Peyer's patch (tissue), 4 donors: ENCODE measurements at regions not wholly inside any gene's neighbourhood (a gene's known extent, or its start where the extent isn't known, plus 50 kb on each side); places are given as distances from the start of the nearest gene placed in this dataset.

Experiments
- DNase-seq, 3 donors: peaks; one replicate each; pipeline ENCODE4 v3.0.0-alpha.2; 2017 to 2019
- H3K27ac ChIP-seq, 4 donors: fragments of 200-600 bp; sonication (generic); one replicate each; pipeline ENCODE4 v1.5.1; 2016 to 2019
- H3K27me3 ChIP-seq, 2 donors: fragments of 200-600 bp; sonication (generic); one replicate each; pipeline ENCODE4 v1.5.1; 2019
- H3K36me3 ChIP-seq, 3 donors: fragments of 200-600 bp; sonication (generic); one replicate each; pipeline ENCODE4 v1.5.1; 2016 to 2019
- H3K4me1 ChIP-seq, 4 donors: fragments of 200-600 bp; sonication (generic); one replicate each; pipeline ENCODE4 v1.5.1; 2016 to 2019
- H3K4me3 ChIP-seq, 4 donors: fragments of 200-600 bp; sonication (generic); 1 replicate in 3 of 4; 2 replicates in 1 of 4; pipeline ENCODE4 v1.5.1; 2016 to 2019; ENCODE audit warnings: mild to moderate bottlenecking in 1 of 4
- H3K9me3 ChIP-seq, 4 donors: fragments of 200-600 bp; sonication (generic); one replicate each; pipeline ENCODE4 v1.5.1; 2016 to 2019; ENCODE audit warnings: mild to moderate bottlenecking in 1 of 4
- CTCF ChIP-seq, 6 experiments: fragments of 450-650 bp in 4 of 6; fragments of 200-600 bp in 2 of 6; sonication (generic) in 1 of 6; IDR thresholded peaks; one replicate each; pipeline ENCODE4 v1.5.1; 2017 to 2019; ENCODE audit warnings: antibody characterized with exemption in 6 of 6, mild to moderate bottlenecking in 3 of 6, moderate library complexity in 1 of 6
- POLR2A ChIP-seq, 2 donors: fragments of 450-650 bp; IDR thresholded peaks; one replicate each; pipeline ENCODE4 v1.5.1; 2017; ENCODE audit warnings: antibody characterized with exemption in 2 of 2, mild to moderate bottlenecking in 2 of 2, moderate library complexity in 2 of 2

DNA sequence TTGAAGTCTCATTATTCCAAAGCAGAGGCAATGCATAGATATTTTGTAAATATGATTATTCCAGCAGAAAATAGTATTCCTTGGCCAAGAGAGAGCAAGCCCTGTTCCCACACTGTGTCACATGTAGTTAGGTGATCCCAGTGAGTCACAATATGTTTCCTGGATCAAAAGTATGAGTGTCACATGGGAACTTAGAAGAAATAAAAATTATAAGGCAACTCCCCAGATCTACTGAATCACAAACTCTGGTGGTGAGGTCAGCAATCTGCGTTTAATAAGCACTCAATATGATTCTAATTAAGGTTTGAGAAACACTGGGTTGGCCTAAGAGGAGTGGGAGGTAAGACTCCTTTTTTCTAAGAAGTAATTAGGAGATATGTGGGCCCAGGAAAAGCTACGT, 1504.5 kb upstream of the PCDH20 start:
- TF ChIP-seq CTCF (IDR thresholded peaks at IDR 0.05) (no peak), POLR2A (IDR thresholded peaks at IDR 0.05) (no peak)
- no peaks in the 10 kb centered on the region for H3K36me3 ChIP-seq
- DNase-seq, result no peak
- no peak overlapping the region for H3K27ac ChIP-seq
- H3K4me3 ChIP-seq, result no peak overlapping the region
- no peaks in the 10 kb centered on the region for H3K27me3 ChIP-seq
- no peaks in the 10 kb centered on the region for H3K9me3 ChIP-seq
- no peaks in the 10 kb centered on the region for H3K4me1 ChIP-seq

DNA sequence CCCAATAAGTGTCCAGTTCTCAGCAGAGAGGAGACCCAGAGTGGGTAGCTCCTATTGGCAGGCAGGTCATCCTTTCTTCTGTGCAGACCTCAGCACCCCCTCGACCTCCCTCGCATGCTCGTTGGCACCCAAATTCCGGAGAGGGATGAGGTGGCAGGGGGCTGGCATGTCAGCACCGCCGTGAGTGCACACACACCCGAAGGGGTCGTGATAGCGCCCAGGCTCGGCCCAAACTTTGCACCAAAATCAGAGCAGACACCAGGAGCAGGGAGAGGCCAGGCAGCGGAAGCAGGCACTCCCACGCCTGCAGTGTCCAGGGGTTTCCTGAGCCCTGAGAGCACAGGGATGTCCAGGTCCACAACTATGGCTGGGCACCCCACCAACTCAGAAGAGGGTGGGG, 1503.8 kb upstream of the PCDH20 start:
- TF ChIP-seq POLR2A (IDR thresholded peaks at IDR 0.05) (no peak), CTCF (IDR thresholded peaks at IDR 0.05) (no peak)
- DNase-seq, result peak in 1 of 3 donors; percentile 31
- no peaks in the 10 kb centered on the region for H3K27me3 ChIP-seq
- H3K4me1 ChIP-seq, result no peaks in the 10 kb centered on the region
- H3K4me3 ChIP-seq, result no peak overlapping the region
- H3K36me3 ChIP-seq, result no peaks in the 10 kb centered on the region
- H3K27ac ChIP-seq, result no peak overlapping the region
- no peaks in the 10 kb centered on the region for H3K9me3 ChIP-seq

GRCh38 chr13:62910541-62911060, 1495.0 kb upstream of the PCDH20 start:
- H3K36me3 ChIP-seq, result no peaks in the 10 kb centered on the region

DNA sequence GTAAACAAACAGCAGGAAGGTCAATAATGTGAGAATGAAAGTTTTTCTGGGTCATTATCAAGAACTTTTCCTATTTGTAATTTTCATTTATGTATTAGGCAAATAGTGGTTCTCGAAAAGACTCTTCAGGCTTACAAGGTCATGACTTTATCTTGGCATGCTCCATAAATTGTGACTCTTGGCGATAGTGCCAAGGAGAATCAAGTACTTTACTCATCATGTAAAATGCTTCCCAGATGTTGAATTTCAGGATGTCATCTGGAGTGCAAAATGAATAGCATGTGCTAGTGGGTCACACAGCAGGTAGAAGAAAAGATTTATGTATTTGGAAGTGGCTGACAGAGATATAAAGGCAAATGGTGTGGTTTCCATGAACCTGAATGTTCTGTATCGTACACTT, 1492.7 kb upstream of the PCDH20 start:
- no peak overlapping the region for H3K4me3 ChIP-seq
- TF ChIP-seq POLR2A (IDR thresholded peaks at IDR 0.05), result no peak
- no peak for TF ChIP-seq CTCF (IDR thresholded peaks at IDR 0.05)
- DNase-seq, result no peak
- no peaks in the 10 kb centered on the region for H3K36me3 ChIP-seq
- no peaks in the 10 kb centered on the region for H3K27me3 ChIP-seq
- H3K4me1 ChIP-seq, result no peaks in the 10 kb centered on the region
- H3K27ac ChIP-seq, result no peak overlapping the region
- no peaks in the 10 kb centered on the region for H3K9me3 ChIP-seq

More at GRCh38 chr13:62910541-62911060, 1495.0 kb upstream of the PCDH20 start:
- TF ChIP-seq CTCF (IDR thresholded peaks at IDR 0.05) (no peak), POLR2A (IDR thresholded peaks at IDR 0.05) (no peak)
- no peaks in the 10 kb centered on the region for H3K4me1 ChIP-seq
- no peak overlapping the region for H3K27ac ChIP-seq
- H3K9me3 ChIP-seq, result no peaks in the 10 kb centered on the region
- H3K27me3 ChIP-seq, result no peaks in the 10 kb centered on the region
- H3K4me3 ChIP-seq, result no peak overlapping the region
- no peak for DNase-seq

GRCh38 chr13:62906896-62907295, 1491.2 kb upstream of the PCDH20 start:
- H3K9me3 ChIP-seq, result no peaks in the 10 kb centered on the region
- TF ChIP-seq POLR2A (IDR thresholded peaks at IDR 0.05), result no peak
- TF ChIP-seq CTCF (IDR thresholded peaks at IDR 0.05), result no peak
- no peaks in the 10 kb centered on the region for H3K27me3 ChIP-seq
- H3K4me3 ChIP-seq, result no peak overlapping the region
- H3K4me1 ChIP-seq, result no peaks in the 10 kb centered on the region
- no peak overlapping the region for H3K27ac ChIP-seq
- no peaks in the 10 kb centered on the region for H3K36me3 ChIP-seq
- no peak for DNase-seq

DNA sequence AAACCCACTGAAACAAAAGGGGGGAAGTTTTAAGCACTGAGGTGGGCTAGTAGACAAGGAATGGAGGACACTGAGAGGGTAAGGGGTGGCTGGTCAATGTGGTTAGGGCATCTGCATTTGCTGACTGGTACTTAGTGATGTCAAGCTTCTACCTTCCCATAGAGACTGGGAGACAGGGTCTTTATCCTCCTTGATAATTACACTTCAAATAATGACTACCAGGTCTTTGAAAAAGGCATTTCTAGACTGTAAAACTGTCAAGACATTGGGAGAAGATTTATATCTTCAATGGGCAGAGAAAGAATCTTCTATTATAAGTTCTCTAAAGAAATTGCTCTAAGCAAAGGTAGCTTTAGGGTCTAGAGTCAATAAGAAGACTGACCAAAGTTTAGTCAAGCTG, 1490.8 kb upstream of the PCDH20 start:
- Histone ChIP-seq H3K9me3 (no peaks in the 10 kb centered on the region), H3K4me3 (no peak overlapping the region), H3K4me1 (no peaks in the 10 kb centered on the region), H3K27ac (no peak overlapping the region), H3K36me3 (no peaks in the 10 kb centered on the region), H3K27me3 (no peaks in the 10 kb centered on the region)
- TF ChIP-seq CTCF (IDR thresholded peaks at IDR 0.05) (no peak), POLR2A (IDR thresholded peaks at IDR 0.05) (no peak)
- DNase-seq, result no peak
